Activated CD4-positive, alpha-beta T cell treated with anti-CD3 and anti-CD28 coated beads for 36 hours (primary cell): ENCODE measurements at regions not wholly inside any gene's neighbourhood (a gene's known extent, or its start where the extent isn't known, plus 50 kb on each side); places are given as distances from the start of the nearest gene placed in this dataset.

ENCODE experiments used
- ATAC-seq: fragments of 200-7000 bp; cut with Tn5 transposase; one replicate; pipeline ENCODE4 v1.10.0; 2021; ENCODE audit warnings: mild to moderate bottlenecking, moderate library complexity
- CTCF ChIA-PET: fragments of 350-600 bp; sonication (Branson Sonifier 250); formaldehyde crosslinking; loops from one replicate; lab custom pipeline; 2021; ENCODE audit warnings: antibody characterized with exemption; lab: Charles Lee
- POLR2A ChIA-PET: fragments of 350-600 bp; sonication (Branson Sonifier 250); formaldehyde crosslinking; loops from one replicate; lab custom pipeline; 2021; ENCODE audit warnings: antibody characterized with exemption, inconsistent platforms; lab: Charles Lee
- DNase-seq: peaks from one replicate; pipeline ENCODE4 v3.0.0-alpha.2; 2020
- H3K27ac Mint-ChIP-seq: one replicate; pipeline ENCODE4 v1.8.0; 2021; ENCODE audit warnings: mixed read lengths
- H3K27me3 Mint-ChIP-seq: one replicate; pipeline ENCODE4 v1.8.0; 2021; ENCODE audit warnings: mixed read lengths
- H3K36me3 Mint-ChIP-seq: one replicate; pipeline ENCODE4 v1.8.0; 2021; ENCODE audit warnings: low read depth, mixed read lengths
- H3K4me1 Mint-ChIP-seq: one replicate; pipeline ENCODE4 v1.8.0; 2021; ENCODE audit warnings: mixed read lengths
- H3K4me3 Mint-ChIP-seq: one replicate; pipeline ENCODE4 v1.8.0; 2021; ENCODE audit warnings: mild to moderate bottlenecking, moderate library complexity, mixed read lengths
- H3K9me3 Mint-ChIP-seq: one replicate; pipeline ENCODE4 v1.8.0; 2021; ENCODE audit warnings: low read depth, mixed read lengths
- intact Hi-C, 2 experiments: fragments of 100-400 bp; cut with DNase I in 1 of 2; cut with micrococcal nuclease in 1 of 2; formaldehyde crosslinking; loops; one replicate each; pipeline versions ENCODE4 v1.14.2 to v1.15.1; 2022 to 2024; cut with DNase I, micrococcal nuclease

GRCh38 chr9:134536101-134536900 is 105.3 kb upstream of the COL5A1 start:
- ATAC-seq (no peak), DNase-seq (no peak)
- ChIA-PET POLR2A (no interaction called here), CTCF (no interaction called here)
- Mint-ChIP-seq H3K27ac (no peak overlapping the region), H3K36me3 (no peaks in the 10 kb centered on the region), H3K27me3 (peaks cover 2% of the 10 kb centered on the region), H3K4me3 (no peak overlapping the region), H3K4me1 (no peaks in the 10 kb centered on the region), H3K9me3 (no peaks in the 10 kb centered on the region)
- intact Hi-C loops = no loop called here

GRCh38 chr9:134536931-134537330 is 104.7 kb upstream of the COL5A1 start:
- DNase-seq (no peak), ATAC-seq (no peak)
- ChIA-PET POLR2A (no interaction called here), CTCF (no interaction called here)
- Mint-ChIP-seq H3K36me3 (no peaks in the 10 kb centered on the region), H3K9me3 (no peaks in the 10 kb centered on the region), H3K4me1 (no peaks in the 10 kb centered on the region), H3K4me3 (no peak overlapping the region), H3K27ac (no peak overlapping the region), H3K27me3 (peaks cover 2% of the 10 kb centered on the region)
- intact Hi-C loops = no loop called here

DNA sequence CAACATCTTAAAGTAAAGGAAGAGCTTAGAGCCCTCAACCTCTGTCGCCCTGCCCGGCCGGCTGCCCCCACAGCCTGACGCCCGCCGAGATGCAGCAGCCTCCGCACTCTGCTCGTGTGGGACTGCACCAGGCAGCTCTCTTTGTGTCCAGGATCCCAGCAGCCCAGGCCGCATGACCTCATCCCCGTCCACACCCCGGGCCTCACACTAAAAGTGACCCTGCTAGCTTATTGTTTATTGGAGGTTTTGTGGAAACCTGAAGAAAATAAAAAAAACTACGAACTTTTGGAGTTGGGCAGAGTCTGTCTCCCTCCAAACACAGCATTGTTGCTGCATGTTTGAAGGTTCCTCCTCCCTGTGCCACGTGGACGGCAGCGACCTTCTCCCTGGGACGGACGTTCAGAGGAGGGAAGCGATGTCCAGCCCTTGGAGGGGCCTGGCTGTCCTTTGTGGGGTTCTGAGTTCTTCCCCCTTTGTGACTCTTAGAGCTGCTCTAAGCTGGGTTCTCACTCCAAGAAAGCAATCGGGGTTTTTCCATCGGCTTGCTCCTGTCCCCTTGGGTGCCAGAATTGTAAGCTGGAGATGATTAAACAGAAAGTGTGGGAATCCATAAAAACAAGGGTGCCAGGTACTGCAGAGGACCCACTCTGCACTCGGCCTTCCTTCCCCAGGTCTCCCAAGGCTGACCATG is 103.5 kb upstream of the COL5A1 start:
- Mint-ChIP-seq H3K27me3 (peaks cover 2% of the 10 kb centered on the region), H3K27ac (no peak overlapping the region), H3K9me3 (no peaks in the 10 kb centered on the region), H3K4me3 (no peak overlapping the region), H3K36me3 (no peaks in the 10 kb centered on the region), H3K4me1 (no peaks in the 10 kb centered on the region)
- intact Hi-C loops = no loop called here
- ATAC-seq (no peak), DNase-seq (no peak)
- CTCF ChIA-PET = interaction anchor here (0.6 kb wide), 2 partner anchors 168 to 1743 kb away, joined by 3 read pairs; no protein-coding TSS in a partner anchor
- POLR2A ChIA-PET = interaction anchor here (0.6 kb wide), 1 partner anchor 1382 kb away, joined by 3 read pairs; no protein-coding TSS in a partner anchor

- Mint-ChIP-seq H3K36me3 (no peaks in the 10 kb centered on the region), H3K27me3 (peaks cover 2% of the 10 kb centered on the region), H3K4me3 (no peak overlapping the region), H3K4me1 (no peaks in the 10 kb centered on the region), H3K27ac (no peak overlapping the region), H3K9me3 (no peaks in the 10 kb centered on the region)
- ATAC-seq (no peak), DNase-seq (no peak)
- CTCF ChIA-PET = interaction anchor here (0.6 kb wide), 1 partner anchor 167 kb away, joined by 3 read pairs; no protein-coding TSS in a partner anchor
- intact Hi-C loops = no loop called here
- POLR2A ChIA-PET = no interaction called here
Measured at GRCh38 chr9:134538856-134539566, 102.6 kb upstream of the COL5A1 start.

- H3K4me3 Mint-ChIP-seq = no peak overlapping the region
- ChIA-PET CTCF (no interaction called here), POLR2A (no interaction called here)
- ATAC-seq (no peak), DNase-seq (no peak)
- no peaks in the 10 kb centered on the region for H3K9me3 Mint-ChIP-seq
- H3K36me3 Mint-ChIP-seq = no peaks in the 10 kb centered on the region
- intact Hi-C loops = no loop called here
- peaks cover 2% of the 10 kb centered on the region for H3K27me3 Mint-ChIP-seq
- H3K27ac Mint-ChIP-seq = no peak overlapping the region
- H3K4me1 Mint-ChIP-seq = no peaks in the 10 kb centered on the region
Measured at GRCh38 chr9:134539586-134540194, 101.9 kb upstream of the COL5A1 start.

- no peak for DNase-seq
- POLR2A ChIA-PET = no interaction called here
- intact Hi-C loops = no loop called here
- ATAC-seq = no peak
- H3K9me3 Mint-ChIP-seq = no peaks in the 10 kb centered on the region
- no peaks in the 10 kb centered on the region for H3K4me1 Mint-ChIP-seq
- no peaks in the 10 kb centered on the region for H3K36me3 Mint-ChIP-seq
- CTCF ChIA-PET = no interaction called here
- H3K4me3 Mint-ChIP-seq = no peak overlapping the region
- H3K27ac Mint-ChIP-seq = no peak overlapping the region
- no peaks in the 10 kb centered on the region for H3K27me3 Mint-ChIP-seq
Measured at GRCh38 chr9:134540276-134541096, 101.1 kb upstream of the COL5A1 start.

DNA sequence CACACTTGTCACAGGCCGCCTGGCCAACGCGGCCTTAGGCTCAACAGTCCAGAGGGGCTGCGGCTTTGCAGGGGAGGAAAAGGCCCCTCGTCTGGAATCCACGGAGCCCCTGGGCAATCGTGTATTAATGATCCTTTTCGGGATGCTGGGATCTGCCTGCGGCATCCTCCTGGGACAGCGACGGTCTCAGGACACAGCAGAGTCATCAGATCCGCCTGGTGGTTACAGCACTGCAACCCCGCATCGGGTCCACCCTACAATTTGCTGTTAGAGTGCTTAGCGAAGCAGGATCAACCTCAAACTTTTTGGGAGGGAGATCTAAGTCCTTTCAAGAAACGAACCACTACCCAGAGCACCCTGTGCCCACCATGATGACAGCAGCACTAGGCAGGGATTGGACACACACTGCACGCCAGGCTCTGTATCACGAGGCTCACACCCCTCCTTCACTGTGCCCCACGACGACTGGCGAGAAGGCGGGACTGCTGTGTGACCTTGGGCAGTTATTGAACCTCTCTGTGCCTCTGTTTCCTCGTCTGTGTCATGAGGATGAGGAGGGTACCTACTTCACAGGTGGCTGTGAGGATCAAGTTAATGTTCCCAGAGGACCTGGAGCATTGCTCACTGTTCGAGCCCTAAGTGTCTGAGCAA is 100.4 kb upstream of the COL5A1 start:
- no peak overlapping the region for H3K4me3 Mint-ChIP-seq
- intact Hi-C loops = no loop called here
- CTCF ChIA-PET = no interaction called here
- H3K9me3 Mint-ChIP-seq = no peaks in the 10 kb centered on the region
- H3K27ac Mint-ChIP-seq = no peak overlapping the region
- H3K27me3 Mint-ChIP-seq = no peaks in the 10 kb centered on the region
- POLR2A ChIA-PET = no interaction called here
- H3K4me1 Mint-ChIP-seq = no peaks in the 10 kb centered on the region
- H3K36me3 Mint-ChIP-seq = no peaks in the 10 kb centered on the region
- DNase-seq (no peak), ATAC-seq (no peak)

DNA sequence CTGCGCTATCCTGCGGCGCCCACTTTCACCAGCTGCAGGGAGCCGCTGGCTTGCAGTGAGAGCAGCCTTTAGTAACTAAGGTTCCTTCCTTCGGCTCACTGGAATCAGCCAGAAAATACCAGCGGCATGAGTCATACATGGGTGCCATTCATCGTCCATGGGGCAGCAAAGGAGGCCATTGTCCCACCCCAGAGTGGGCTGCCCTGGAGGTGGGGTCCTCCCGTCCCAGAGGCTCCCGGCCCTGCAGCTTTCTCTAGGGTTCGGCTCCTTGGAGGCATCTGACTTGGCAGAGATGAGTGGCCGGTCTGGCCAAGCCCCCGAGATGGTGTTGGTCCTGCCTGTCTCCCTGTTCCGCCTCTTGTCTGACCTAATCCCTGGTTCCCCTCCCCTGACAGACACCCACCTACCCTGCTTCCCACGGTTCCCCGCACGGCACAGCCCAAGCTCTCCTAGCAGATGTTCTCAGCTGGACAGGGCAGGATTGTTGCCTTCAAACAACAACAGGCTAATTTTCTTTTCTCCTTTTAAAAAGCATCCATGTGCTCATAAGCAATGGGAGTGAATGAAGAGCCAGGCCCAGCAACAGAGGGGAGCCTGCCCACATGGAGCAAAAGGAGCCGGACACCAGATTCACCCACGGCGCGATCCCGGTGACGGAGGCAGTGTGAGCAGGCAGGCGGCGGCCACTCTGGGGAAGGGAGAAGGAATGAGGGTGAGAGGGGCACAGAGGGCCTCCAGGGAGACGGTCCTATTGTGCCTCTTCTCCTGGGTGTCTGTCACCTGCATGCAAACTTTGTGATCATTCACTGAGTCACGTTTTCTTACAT is 97.0 kb upstream of the COL5A1 start:
- Mint-ChIP-seq H3K27ac (no peak overlapping the region), H3K9me3 (no peaks in the 10 kb centered on the region), H3K27me3 (no peaks in the 10 kb centered on the region), H3K36me3 (no peaks in the 10 kb centered on the region), H3K4me3 (no peak overlapping the region), H3K4me1 (no peaks in the 10 kb centered on the region)
- ATAC-seq (no peak), DNase-seq (no peak)
- ChIA-PET POLR2A (no interaction called here), CTCF (interaction anchor here (1.0 kb wide), 1 partner anchor 96 kb away, joined by 3 read pairs; no protein-coding TSS in a partner anchor)
- intact Hi-C loops = no loop called here

DNA sequence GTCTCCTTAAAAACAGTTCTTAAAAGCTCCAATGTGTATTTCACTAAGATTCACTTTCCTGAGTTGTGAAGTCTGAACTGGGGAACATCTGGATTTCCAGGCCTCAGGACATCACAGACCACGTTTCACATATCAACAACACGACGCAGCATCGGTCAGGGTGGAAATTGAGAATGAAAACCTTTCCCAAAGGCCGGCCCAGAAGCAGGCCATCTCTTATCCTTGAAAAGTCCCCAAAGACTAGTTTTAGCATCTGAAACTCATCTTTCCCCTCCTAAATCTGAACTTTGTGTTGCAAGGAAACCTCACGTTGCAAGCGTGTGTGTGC is 96.4 kb upstream of the COL5A1 start:
- no peaks in the 10 kb centered on the region for H3K4me1 Mint-ChIP-seq
- ATAC-seq (no peak), DNase-seq (no peak)
- H3K27me3 Mint-ChIP-seq = no peaks in the 10 kb centered on the region
- H3K4me3 Mint-ChIP-seq = no peak overlapping the region
- no peaks in the 10 kb centered on the region for H3K36me3 Mint-ChIP-seq
- ChIA-PET CTCF (no interaction called here), POLR2A (no interaction called here)
- H3K27ac Mint-ChIP-seq = no peak overlapping the region
- no peaks in the 10 kb centered on the region for H3K9me3 Mint-ChIP-seq
- intact Hi-C loops = no loop called here

GRCh38 chr9:134545543-134546245 is 95.9 kb upstream of the COL5A1 start:
- no peak overlapping the region for H3K4me3 Mint-ChIP-seq
- CTCF ChIA-PET = no interaction called here
- POLR2A ChIA-PET = no interaction called here

More at GRCh38 chr9:134545543-134546245, 95.9 kb upstream of the COL5A1 start:
- Mint-ChIP-seq H3K9me3 (no peaks in the 10 kb centered on the region), H3K4me1 (no peaks in the 10 kb centered on the region), H3K27me3 (peaks cover 4% of the 10 kb centered on the region), H3K36me3 (no peaks in the 10 kb centered on the region), H3K27ac (no peak overlapping the region)
- intact Hi-C loops = no loop called here
- DNase-seq (no peak), ATAC-seq (no peak)
